GM18511 (cell line): ENCODE measurements at regions not wholly inside any gene's neighbourhood (a gene's known extent, or its start where the extent isn't known, plus 50 kb on each side); places are given as distances from the start of the nearest gene placed in this dataset.
A peak's percentile ranks its signal among the peaks of the same experiment; 100 is the strongest.

Source experiments
- ATAC-seq: cut with Tn5 transposase; IDR thresholded peaks from one replicate; pipeline ENCODE4 v1.9.1; 2021; ENCODE audit warnings: mild to moderate bottlenecking, moderate library complexity; ENCODE audit not compliant: unreplicated experiment

GRCh38 chr15:62459875-62460274 lies 294.8 kb upstream of the C2CD4B start:
- ATAC-seq = no peak

GRCh38 chr15:62462268-62462667 lies 297.2 kb upstream of the C2CD4B start:
- ATAC-seq = no peak

GRCh38 chr15:62462721-62463120 lies 297.6 kb upstream of the C2CD4B start:
- ATAC-seq = no peak

GRCh38 chr15:62464705-62465104 lies 299.6 kb upstream of the C2CD4B start:
- ATAC-seq = no peak

DNA sequence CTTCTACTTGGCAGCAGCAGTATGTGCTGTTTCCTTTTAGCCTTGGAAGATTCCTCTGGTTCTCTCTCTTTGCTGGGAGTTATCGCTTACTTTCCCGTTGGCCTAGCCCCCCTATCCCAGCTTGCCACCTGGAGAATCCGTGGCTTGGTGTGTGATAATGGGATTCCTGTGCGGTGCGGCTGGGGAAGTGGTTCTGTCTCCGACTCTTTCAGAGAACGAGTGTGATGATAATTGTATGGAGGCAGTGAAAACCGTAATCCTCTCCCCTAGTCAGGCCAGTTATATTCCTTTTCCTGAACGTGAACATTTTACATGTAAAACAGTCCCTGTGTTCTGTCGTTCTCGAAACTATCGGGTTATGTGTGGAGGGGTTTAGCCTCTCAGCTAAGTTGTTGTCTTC lies 300.1 kb upstream of the C2CD4B start:
- no peak for ATAC-seq

- no peak for ATAC-seq
Observed at GRCh38 chr15:62469478-62469873, 304.4 kb upstream of the C2CD4B start.

- no peak for ATAC-seq
Observed at GRCh38 chr15:62469874-62470688, 305.0 kb upstream of the C2CD4B start.

DNA sequence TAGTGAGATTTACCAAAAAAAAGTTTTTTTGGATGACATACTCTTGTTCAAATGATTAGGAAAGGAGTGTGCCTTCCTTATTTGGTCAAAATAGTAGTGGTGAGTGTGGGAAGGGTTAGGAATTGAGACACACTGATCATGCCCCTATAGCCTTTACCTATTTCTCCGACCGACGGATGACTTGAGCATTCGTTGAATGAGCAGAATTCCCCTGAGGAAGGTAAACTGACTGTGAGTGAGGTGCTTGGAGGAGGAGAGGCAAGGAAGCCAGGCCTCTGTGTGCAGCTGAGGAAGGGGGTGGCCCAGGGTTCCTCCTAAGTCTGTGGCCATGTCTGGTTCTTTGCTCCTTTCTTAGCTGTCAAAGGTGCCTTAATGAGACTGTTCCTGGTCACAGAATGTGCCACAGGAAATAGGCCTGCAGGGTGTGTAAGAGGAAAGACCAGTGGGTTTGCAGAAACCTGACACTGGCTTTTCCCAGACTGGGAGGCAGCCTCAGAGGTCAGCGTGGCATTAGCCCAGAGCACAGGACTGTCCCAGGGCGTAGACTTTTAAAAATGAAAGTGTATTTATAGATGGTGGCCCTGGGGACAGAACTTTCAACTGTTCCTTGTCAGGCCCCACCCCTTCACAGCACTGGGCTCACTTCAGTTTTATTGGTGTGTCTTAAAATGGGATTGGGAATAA lies 307.7 kb upstream of the C2CD4B start:
- ATAC-seq = no peak

DNA sequence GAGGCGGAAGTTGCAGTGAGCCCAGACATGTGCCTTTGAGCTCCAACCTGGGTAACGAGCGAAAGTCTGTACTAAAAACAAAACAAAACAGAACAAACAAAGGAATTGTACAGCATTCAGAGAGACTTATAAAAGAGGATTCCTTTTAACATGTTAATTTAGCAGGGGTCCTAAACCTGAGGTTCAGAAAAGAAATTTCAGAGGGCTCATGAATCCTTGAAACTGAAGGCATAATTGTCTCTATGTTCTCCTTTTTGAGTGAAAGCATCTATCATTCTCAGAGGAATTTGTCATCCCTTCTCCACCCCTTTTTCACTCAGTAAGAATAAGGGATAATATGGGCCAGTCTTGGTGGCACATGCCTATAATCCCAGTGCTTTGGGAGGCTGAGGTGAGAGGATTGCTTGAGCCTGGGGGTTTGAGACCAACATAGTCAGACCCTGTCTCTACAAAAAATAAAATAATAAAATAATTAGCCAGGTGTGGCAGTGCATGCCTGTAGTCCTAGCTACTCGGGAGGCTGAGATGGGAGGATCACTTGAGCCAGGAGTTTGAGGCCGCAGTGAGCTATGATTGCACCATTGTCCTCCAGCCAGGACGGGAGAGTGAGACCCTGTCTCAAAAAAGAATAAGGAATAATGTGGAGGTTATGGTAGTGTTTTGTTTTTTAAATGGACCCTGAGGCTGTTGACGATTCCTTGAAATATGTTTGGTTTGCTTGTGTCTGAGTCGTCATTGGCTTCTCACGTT lies 309.1 kb upstream of the C2CD4B start:
- ATAC-seq = no peak

GRCh38 chr15:62474771-62475124 lies 309.7 kb upstream of the C2CD4B start:
- ATAC-seq = no peak

- no peak for ATAC-seq
Observed at GRCh38 chr15:62475591-62475990, 310.5 kb upstream of the C2CD4B start.

DNA sequence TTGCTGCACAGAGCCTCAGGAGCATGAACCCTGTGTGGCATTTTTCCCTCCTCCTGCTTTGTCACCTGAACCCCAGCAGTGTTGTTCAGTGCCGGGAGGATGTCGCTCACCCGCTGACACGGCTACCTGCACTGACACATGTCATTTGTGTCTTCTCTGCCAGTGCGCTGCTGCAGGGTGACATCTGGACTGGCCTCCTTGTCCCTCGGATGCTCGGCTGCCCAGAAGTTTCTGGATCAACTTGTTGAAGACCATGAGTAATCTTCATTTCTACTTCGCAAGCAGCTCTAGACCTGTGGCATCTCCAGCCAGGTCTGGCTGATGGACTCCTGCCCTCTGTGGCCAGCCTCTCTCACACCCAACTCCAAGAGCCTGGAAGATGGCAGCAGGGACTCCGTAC lies 311.1 kb upstream of the C2CD4B start:
- ATAC-seq = no peak

- ATAC-seq = no peak
Observed at GRCh38 chr15:62477929-62478328, 312.8 kb upstream of the C2CD4B start.

- peak; percentile 67 for ATAC-seq
Observed at GRCh38 chr15:62482785-62483429, 317.8 kb upstream of the C2CD4B start.

- ATAC-seq = no peak
Observed at GRCh38 chr15:62483814-62484213, 318.7 kb upstream of the C2CD4B start.

DNA sequence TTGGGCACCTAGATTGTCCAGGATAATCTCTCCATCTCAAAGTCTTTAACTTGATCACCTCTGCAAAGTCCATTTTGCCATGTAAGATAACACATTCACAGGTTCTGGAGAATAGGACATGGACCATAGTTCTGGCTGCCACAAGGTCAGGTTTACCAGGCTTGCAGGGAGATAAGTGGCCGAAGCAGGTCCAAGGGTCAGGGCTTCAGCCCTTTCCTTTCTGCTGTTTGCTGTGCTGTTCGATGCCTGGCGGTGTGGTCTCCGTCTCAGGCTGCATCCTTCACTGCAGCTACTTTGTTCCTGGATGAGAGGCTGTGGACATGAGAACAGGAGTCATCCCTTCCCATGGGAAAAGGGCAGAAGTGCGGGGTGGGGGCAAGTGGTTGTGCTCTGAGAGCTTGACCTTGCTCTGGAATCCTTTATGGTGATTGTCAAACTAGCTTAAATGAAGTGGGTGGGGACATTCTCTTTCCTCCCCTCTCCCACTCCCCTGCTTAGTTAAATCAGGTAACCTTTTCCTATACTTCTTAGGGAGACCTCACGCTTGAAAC lies 320.2 kb upstream of the C2CD4B start:
- ATAC-seq = no peak

DNA sequence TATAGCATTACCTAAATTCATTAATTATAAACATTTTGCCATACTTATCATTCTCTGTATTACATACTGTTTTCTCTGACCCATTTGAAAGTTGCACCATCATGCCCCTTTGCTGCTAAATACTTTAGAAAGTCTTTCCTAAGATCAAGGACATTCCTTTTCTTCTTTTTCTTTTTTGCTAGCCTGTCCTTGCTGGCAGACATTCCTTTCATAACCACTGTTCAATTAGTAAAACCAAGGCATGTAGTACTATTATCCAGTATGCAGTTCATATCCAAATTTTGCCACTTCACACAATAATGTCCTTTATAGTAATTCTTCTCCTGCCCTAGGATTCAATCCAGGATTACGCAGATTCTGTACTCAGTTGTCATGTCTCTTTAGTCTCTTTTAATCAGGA lies 321.0 kb upstream of the C2CD4B start:
- ATAC-seq = no peak

GRCh38 chr15:62488387-62488786 lies 323.3 kb upstream of the C2CD4B start:
- ATAC-seq = no peak

- no peak for ATAC-seq
Observed at GRCh38 chr15:62491642-62492041, 326.6 kb upstream of the C2CD4B start.

- no peak for ATAC-seq
Observed at GRCh38 chr15:62492900-62493299, 327.8 kb upstream of the C2CD4B start.

DNA sequence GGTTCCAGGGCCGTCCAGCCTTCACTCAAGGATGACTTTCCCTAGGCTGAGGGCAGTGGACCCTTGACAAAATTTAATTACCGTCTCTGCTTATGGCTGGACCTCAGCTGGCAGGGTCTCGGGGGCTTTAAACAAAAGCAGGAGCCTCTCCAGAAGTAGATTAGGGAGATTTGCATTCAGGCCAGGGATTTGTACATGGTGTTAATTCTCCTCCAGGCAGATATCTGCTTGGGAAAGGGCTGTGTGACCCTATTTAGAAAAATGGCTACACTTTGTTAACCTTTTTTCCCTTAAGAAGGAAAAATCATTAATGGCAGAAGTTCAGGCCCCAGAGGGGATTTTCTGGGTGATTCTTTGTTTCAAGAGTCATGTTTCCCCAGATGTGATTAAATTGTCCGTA lies 329.1 kb upstream of the C2CD4B start:
- ATAC-seq = no peak
